ENCODE measurements at regions not wholly inside any gene's neighbourhood (a gene's known extent, or its start where the extent isn't known, plus 50 kb on each side); places are given as distances from the start of the nearest gene placed in this dataset.

- TF ChIP-seq ZNF740 (CRISPR knock-in tag; IDR thresholded peaks at IDR 0.05) (no peak), ZNF740 (tag; IDR thresholded peaks at IDR 0.05) (no peak), BDP1 (IDR thresholded peaks at IDR 0.05; ENCODE audit: insufficient read depth, insufficient read length) (no peak)
These were observed 363.3 kb downstream of the MBD2 start (continued) for GRCh38 chr18:53861185-53861584.

GRCh38 chr18:53859764-53860163 lies 364.7 kb downstream of the MBD2 start:
- no peaks in the 10 kb centered on the region for H3K9me3 ChIP-seq (replicated peaks; ENCODE audit: control insufficient read depth, insufficient read depth, low read depth, low read length)
- BruUV-seq (replicated peaks): no TSS peak
- ATAC-seq (no peak), FAIRE-seq (no peak), DNase-seq (ENCODE audit: extremely low read depth in 1 of 4, low spot score in 3 of 4) (no peak)
- CTCF ChIA-PET (ENCODE audit: low intra/inter-chr PET ratio): no interaction called here
- POLR2A ChIA-PET: no interaction called here
- no peak overlapping the region for H3K27ac ChIP-seq (ENCODE audit: extremely low read depth, low read depth, low read length)
- H3K9me1 ChIP-seq (ENCODE audit: control insufficient read depth, insufficient read depth, low read length): no peaks in the 10 kb centered on the region
- H4K20me1 ChIP-seq (replicated peaks; ENCODE audit: control insufficient read depth, insufficient read depth, low read length): no peaks in the 10 kb centered on the region
- no peak overlapping the region for H3K9ac ChIP-seq (ENCODE audit: insufficient read depth in 1 of 2, low read depth in 2 of 2, low read length in 2 of 2)
- no peaks in the 10 kb centered on the region for H3K27me3 ChIP-seq (ENCODE audit: control insufficient read depth in 2 of 2, insufficient read depth in 2 of 2, low read length in 2 of 2)
- no peaks in the 10 kb centered on the region for H3K79me2 ChIP-seq (ENCODE audit: control insufficient read depth, insufficient read depth, low read length)
- no peaks in the 10 kb centered on the region for H3K4me1 ChIP-seq (replicated peaks in 1 of 2; ENCODE audit: control insufficient read depth in 2 of 2, insufficient read depth in 2 of 2, low read length in 2 of 2)
- 9% methylated on average over 1 of the region's 1 CpG for WGBS (ENCODE audit: insufficient coverage, low coverage, missing lambda C conversion rate)
- H3K4me2 ChIP-seq (ENCODE audit: insufficient read depth, low read length): no peak overlapping the region
- in situ Hi-C loops (cut with MboI): no loop called here
- H3K4me3 ChIP-seq: no peak overlapping the region
- no peak overlapping the region for H2AFZ ChIP-seq (ENCODE audit: low read depth, low read length)
- intact Hi-C loops (cut with micrococcal nuclease): no loop called here
- no peaks in the 10 kb centered on the region for H3K36me3 ChIP-seq (ENCODE audit: control insufficient read depth, insufficient read depth, low read length)
- TF ChIP-seq KDM5B (IDR thresholded peaks at IDR 0.05; ENCODE audit: insufficient replicate concordance, low read depth, low read length) (no peak), TRIM28 (IDR thresholded peaks at IDR 0.05) (no peak), RAD21 (CRISPR knock-in tag; conservative IDR thresholded peaks at IDR 0.05 in 1 of 2, IDR thresholded peaks at IDR 0.05 in 1 of 2) (no peak), CCNT2 (IDR thresholded peaks at IDR 0.05; ENCODE audit: borderline replicate concordance, extremely low read depth, insufficient read length, low read depth, low read length) (no peak), ATF3 (IDR thresholded peaks at IDR 0.05) (no peak), ATF3 (CRISPR knock-in tag; conservative IDR thresholded peaks at IDR 0.05) (no peak), CREB3L1 (IDR thresholded peaks at IDR 0.05; ENCODE audit: borderline replicate concordance, low read depth) (no peak), ZNF24 (IDR thresholded peaks at IDR 0.05) (no peak), ZNF696 (CRISPR knock-in tag; conservative IDR thresholded peaks at IDR 0.05) (no peak), HCFC1 (IDR thresholded peaks at IDR 0.05; ENCODE audit: low read depth, low read length) (no peak), MNT (conservative IDR thresholded peaks at IDR 0.05) (no peak), TEAD1 (CRISPR knock-in tag; IDR thresholded peaks at IDR 0.05) (no peak), COPS2 (conservative IDR thresholded peaks at IDR 0.05) (no peak), CSDE1 (IDR thresholded peaks at IDR 0.05) (no peak), HSF4 (CRISPR knock-in tag; IDR thresholded peaks at IDR 0.05; ENCODE audit: borderline replicate concordance) (no peak)

All from K562 (cell line).